AML-193 (cell line): ENCODE measurements at regions not wholly inside any gene's neighbourhood (a gene's known extent, or its start where the extent isn't known, plus 50 kb on each side); places are given as distances from the start of the nearest gene placed in this dataset.
"Not testable (repeated sequence)": the region's sequence is repeated elsewhere in the genome, so short reads cannot be mapped to it uniquely, and the experiment has no call there.

Experiments used
- DNase-seq, 2 experiments: peaks; one replicate each; lab custom pipeline; 2025; lab: John Stamatoyannopoulos, UW

DNA sequence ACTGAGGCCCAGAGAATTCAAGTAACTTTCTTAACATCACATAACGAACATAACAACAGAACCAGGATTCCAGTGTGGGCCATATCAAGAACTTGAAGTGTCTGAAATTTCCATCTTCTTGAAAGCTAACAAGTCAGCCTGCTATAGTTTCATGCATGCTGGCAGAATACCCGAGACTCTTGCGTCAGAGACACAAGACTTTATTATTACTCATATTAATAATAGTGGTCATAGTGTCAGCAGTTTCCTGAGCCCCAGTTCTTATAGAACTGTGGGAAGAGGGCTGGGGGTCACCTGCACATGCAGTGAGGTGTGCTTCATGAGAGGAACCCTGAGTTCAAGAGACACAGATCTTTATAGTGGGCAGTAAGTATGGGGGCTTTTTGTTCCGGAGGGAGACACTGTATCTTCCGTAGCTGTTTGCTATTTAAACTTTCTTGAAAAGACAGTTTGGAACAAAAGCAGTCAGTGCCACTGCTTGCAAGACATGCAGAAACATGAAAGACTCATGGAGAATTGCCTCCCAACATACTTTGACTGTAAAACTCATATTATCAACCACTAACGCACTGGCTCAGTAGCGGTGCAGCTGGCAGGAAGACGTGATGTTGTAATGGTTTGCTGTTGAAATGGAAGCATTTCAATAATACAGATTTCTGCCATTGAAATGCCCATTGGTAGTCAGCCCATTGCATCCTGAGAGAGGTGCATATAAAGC is 339.2 kb downstream of the ADGRL2 start:
- DNase-seq = no peak

DNA sequence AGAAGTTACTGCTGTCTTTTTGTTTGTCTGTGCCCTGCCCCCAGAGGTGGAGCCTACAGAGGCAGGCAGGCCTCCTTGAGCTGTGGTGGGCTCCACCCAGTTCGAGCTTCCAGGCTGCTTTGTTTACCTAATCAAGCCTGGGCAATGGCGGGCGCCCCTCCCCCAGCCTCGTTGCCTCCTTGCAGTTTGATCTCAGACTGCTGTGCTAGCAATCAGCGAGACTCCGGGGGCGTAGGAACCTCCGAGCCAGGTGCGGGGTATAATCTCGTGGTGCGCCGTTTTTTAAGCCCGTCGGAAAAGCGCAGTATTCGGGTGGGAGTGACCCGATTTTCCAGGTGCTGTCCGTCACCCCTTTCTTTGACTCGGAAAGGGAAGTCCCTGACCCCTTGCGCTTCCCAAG is 335.6 kb downstream of the ADGRL2 start:
- DNase-seq = not testable (repeated sequence)

DNA sequence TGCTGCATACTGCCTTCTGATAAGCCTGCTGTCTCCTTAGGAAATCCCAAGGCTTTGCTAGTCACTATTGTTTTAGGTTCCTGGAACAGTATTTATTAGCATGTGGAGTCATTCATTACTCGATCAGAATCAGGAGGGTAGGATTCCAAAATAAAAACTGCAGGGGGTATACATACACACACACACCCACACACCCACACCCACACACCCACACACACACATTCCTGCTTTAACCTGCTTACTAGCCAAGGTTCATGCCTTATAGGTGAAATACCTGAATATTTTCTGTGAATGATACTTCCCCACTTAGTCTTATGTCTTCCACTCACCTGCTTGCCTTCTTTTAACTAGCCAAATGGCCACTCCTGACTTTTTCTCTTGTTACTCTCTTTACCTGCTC is 325.1 kb downstream of the ADGRL2 start:
- DNase-seq = no peak

DNA sequence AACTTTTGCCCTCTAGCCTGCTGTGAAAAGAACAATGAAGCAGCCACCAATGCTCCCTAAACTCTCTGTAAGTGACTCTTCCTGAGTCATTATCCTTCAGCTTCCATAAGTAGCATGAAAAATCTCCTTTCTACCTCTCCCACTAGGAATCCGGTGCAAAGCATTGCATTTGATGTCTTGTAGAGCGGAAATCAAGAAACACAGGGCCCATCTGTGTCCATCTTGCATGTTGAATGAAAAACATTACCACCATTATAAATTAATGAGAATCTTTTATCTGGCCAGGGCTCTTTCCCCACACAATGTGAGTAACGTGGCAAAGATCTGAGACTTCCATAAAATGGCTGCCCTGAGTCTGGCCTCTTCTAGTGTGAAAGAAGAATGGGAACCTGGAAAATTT is 324.4 kb downstream of the ADGRL2 start:
- no peak for DNase-seq

DNA sequence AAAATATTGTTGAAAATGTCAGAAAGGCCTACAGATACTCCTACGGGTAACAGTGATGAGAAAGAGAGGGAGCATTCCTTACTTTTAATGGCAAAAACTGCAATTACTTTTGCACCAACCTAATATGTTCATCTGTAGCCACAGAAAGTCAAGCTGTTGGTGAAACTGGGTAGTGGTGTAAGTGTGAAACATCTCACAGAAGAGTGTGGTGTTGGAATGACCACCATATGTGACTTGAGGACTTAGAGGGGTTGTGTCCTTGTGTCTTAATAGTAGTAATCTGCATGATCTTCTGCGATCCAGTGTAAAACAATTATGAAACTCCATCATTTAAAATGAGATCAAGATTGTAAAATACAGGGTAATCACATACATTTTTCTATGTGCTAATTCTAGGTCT is 320.7 kb downstream of the ADGRL2 start:
- no peak for DNase-seq

DNA sequence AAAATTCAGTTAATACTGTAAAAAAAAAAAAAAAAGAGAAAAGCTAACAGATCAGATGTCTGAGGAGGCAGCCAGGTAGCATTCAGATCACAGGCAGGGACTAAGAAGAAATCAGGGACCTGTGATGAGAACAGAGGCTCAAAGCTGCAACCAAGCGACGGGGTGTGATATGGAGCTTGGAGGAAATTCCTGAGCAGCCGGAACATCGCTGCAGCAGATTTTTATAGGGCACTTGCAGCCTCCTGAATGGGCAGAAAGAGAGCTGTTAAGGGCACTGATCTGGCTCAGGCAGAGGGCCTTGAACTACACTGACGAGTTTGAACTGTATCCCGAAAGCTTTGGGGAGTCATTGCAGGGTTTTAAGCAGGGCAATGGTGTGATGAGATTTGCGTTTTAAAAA is 315.4 kb downstream of the ADGRL2 start:
- no peak for DNase-seq

DNA sequence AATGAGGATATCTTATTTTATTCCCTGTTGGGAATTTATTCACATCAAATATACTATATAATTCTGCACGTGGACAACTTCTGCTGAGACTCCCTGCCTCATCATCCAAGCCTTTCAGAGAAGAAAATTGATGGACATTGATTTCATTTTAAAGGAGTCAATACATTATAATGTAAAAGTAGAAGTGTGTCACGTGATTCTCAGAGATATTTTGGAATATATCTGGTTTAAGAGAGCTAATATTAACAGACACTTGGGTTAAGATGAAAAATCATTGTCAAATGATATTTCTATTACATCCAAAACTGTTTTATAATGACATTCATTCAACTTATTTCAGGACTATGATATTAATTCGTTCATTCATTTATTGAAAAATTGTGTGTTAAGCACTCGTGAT is 314.2 kb downstream of the ADGRL2 start:
- no peak for DNase-seq

DNA sequence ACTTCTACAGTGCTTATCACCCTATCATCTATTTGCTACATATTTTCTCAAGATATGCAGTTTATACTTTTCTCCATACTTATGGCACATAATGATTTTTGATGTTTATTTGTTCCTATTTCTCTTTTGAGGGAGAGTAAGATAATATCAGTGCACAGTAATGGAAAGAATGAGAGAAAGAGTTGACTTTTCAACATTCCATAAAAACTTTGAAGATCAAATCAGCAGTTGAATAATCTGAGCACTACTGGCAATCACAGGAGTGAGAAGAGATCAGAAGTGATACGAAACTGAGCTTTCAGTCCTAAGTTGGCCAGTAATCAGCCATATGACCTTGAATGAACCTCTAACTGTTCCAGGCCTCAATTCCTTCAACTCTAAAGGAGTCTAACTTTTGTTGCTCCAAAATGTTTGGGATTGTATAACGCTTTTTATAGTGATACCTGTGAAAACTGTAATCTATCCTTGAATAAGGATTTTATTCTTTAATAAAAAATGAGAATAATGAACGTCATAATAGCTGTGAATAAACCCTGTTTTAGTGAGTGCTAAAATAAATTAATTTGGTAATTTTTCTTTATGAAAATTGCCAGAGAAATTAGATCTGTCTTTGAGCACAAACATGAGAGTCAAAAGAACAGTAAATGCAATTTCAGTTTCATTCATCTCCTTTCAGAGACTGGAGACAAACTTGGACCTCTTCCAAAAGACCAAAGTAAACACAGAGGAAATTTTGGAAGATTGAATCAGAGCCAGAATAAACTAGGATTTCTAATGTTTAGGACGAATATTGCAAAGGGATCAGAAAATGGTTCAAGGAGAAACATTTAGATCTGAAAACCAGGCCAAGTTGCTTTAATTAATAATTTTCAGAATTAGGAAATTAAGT is 309.9 kb downstream of the ADGRL2 start:
- no peak for DNase-seq

DNA sequence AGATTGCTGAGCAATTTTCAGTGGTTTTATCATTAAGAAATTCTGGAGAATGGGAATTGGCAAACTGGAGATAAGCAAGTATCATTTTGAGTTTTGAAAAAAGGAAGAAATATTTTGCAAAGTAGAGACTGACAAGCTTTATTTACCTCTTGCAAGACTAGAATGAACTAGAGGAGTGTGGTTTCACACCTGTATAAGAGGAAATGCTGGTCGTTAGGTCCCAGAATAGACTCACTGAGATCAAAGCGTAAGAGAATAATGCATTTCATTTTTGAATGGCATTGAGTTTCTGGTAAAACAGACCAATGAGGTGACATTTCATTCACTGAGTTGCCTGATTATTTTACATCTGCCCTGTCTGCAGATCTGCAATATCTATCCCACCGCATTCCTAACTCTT is 308.1 kb downstream of the ADGRL2 start:
- no peak for DNase-seq

DNA sequence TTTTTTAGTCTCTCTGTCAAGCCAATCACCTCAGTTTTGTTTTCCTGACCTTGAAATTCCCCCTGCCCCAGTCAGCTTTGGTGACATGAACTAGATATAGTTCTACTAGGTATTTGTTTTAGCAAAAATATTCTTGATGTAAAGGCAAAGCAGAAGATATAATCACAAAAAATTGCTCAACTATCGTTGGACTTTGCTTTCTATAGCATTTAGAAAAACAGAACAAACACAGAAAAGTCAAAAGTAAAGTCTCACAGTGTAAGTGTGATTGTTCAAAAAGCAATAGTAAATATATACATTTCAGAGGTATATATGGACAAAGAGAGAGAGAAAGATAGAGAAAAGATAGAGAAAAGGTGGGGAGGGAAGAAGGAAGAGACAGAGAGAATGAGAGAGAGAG is 305.9 kb downstream of the ADGRL2 start:
- DNase-seq = no peak

DNA sequence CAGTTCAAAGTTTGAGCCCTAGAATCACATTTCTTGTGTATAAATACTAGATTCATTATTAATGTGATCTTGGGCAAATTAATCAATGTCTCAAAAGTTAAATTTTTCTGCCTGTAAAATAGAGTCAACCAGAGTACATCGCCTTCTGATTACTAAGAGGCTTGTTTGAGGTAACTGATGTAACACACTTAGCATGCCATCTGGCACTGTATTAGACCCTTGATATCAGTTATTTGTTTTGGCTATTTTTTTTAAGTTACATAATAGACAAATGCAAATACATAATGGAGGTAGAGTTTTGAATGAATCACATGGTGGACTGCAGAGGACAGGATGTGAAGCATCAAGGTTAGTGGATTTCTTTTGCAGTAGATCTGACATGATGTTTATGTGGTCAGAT is 298.4 kb downstream of the ADGRL2 start:
- no peak for DNase-seq

DNA sequence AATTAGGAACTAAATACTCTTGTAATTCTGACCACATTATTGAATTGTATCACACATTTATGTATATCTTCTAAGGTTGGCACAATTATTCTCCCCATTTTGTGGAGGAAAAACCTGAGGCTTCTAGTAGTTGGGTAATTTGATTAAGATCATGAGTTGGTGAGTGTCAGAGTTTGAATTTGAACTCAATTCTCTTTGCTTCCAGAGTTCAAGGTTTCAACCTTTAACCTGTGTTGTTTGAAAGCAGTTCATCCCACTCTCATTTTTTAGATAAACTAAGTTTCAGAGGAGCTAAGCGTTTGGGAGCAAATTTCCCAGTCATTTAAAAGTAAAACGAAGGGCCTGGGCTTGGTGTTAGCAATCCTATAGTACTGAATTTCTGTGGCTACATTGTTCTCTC is 293.4 kb downstream of the ADGRL2 start:
- no peak for DNase-seq

DNA sequence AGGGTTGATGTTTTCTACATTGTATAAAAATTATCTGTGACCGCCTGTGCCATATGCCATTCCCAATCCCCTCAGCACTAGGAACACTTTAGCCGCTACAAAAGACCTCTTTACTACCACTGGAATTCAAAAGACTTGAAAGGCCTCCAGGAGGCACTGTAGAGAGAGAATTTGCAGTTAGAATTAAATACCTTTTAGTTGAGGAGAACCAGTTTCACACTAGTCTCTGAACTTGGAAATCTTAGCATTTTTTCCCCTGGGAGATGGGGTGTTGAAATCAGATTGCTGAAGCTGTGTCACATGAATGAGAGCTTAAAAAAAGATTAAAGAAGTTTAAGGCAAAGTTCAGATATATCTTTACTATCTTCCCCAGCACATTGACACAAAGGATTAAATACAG is 291.0 kb downstream of the ADGRL2 start:
- DNase-seq = no peak

DNA sequence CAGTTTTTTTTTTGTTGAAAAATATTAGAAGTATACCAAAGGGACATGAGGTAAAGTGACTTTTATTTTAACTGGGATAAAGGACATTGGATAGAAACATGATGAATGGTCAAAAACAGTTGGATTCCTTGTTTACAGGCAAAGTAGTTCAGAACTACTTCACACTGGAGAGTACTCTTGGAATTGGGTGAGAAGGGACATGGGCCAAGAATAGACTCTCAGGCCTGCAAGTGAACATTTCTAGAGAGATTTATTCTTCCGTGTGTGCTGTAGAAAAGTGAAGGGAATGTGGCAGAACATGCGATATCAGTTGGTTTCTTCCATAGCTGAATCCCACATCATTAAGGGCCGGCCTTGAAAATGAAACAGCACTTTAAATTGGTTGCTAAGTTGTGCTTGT is 290.5 kb downstream of the ADGRL2 start:
- DNase-seq = no peak

DNA sequence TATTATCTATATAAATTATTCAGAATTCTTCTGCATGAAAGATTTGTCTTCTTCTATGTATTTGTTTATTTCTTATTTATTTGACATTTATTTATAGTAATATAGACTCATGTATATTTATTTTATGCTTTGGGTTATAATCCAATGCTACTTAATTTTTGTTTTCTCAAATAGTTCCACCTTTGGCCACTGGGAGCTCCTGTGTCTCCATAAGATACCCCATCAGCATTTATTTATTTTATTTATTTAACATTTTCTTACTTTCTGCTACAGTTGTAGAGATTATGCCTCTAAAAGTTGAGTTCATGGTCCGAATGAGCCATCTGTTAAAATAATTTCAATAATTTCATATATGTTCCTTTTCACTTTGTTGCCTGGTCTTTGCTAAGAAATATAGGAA is 289.4 kb downstream of the ADGRL2 start:
- DNase-seq = no peak

DNA sequence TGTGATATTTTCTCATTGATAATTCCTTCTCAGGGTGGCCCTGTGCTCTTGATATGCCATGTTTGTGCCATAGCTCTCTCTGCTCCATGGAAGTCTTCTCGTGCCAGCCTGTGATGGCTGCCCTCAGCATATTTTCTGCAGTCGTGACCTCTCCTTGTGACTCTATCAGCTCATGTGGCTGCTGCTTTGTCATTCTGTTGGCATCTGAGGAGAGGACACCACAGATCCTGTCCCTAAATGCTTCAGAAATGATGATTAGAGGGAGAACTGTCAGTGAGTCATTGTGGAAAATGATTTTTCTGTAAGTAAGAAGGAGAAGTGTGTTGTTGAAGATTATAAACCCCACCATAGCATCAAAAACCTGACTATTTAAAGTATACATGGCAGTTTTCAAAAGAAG is 286.0 kb downstream of the ADGRL2 start:
- no peak for DNase-seq

DNA sequence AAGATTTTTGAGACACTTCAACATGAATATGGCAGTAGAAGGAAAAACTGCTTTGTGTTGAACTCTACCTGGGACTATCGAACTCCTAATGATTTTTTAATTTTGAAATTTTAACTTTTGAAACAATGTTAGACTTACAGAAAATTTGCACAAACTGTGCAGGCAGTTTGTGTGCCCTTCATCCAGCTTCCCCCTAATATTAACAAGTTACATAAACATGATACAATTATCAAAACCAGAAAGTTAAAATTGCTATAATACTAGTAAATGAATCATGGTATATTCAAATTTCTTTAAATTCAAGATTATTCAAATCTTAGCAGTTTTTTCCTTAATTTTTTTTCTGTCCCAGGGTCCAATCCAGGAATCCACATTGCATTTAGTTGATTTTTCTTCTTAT is 278.9 kb downstream of the ADGRL2 start:
- DNase-seq = no peak

DNA sequence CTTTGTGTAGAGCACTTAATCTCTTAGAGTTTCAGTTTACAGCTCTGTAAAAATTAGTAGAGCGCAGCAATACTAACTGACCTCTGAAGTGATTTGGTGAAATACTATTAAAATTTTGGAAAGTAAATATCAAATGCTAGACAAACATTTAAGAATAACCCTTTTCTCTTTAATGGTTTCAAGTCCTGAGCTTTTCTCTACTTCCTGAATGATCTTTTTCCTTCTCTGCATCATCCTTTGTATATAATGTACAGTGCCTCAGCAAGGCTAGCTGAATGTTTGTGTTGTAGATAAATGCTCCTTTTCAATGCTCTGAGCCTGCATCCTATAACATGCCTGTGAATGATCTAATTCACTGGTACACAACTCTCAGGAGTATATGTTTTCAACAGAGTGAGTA is 272.9 kb downstream of the ADGRL2 start:
- DNase-seq = no peak

DNA sequence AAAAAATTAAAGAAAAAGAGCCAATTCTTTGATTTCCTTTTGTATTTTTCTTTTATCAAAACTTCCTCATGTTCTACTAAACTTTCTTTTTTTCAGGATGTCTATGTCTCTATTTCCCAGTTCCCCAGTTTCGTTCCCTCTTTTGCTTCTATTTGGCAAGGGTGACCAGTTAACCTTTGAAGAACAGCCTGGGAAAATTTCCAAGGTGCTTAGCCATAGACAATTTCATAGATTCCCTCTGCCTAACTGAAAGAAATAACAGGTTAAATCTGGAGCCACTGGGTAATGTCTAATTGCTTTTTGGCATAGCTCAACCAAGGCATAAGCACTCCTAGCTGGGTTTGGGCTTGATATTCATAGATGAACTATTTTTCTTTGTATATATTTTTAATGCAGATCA is 272.3 kb downstream of the ADGRL2 start:
- DNase-seq = no peak

DNA sequence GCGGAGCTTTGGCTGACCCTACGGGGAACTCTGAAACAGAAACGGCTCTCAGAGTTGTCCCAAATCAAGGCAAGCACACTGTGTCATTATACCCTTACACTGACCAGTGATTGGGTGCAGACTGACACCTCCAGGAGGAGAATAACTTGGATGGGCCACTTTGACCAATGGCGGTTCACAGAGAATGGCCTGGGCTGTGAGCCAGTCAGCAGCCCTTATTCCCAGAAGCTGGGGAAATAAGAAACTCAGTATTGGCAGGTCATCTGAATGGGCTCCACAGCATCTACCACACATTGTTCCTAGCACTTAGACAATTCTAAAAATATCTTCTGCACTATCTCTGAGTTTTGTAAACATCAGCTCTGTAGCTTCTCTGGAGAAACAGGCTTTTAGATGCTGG is 265.2 kb downstream of the ADGRL2 start:
- no peak for DNase-seq

DNA sequence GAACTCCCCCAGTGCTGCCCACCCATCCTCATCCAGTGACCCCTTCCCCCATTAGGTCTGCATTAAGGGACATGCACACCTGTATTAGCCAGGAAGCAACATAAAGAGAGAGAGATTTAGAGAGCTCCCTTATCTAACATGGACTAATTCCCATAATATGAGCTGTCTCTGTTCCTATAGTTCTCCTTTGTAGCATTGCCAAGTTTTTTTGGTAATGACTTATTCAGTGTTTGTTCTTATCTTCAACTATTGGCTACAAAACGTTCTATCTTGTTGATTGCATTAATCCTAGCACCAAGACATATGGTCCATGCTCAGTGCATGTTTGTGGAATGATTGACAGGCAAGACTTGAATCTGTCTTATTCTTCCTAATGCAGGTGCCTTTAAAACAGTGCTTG is 264.0 kb downstream of the ADGRL2 start:
- DNase-seq = no peak

DNA sequence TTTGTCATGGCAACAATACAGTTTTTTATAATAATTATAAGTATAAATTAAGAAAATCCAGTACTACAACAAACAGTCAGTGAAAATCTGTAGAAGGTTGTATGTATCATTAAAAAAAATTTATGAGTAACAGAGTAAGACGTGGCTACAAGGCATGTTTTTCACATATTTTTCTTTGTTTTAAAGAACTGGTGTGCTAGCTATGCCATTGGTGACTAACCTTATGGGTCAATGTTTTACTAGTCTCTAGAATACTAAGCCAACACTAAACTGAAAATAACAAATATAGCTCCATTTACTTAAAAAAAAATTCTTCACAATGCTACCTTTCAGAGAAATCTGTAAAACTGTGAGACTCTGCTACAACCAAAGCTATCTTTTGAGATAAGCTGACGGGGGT is 261.5 kb downstream of the ADGRL2 start:
- no peak for DNase-seq

DNA sequence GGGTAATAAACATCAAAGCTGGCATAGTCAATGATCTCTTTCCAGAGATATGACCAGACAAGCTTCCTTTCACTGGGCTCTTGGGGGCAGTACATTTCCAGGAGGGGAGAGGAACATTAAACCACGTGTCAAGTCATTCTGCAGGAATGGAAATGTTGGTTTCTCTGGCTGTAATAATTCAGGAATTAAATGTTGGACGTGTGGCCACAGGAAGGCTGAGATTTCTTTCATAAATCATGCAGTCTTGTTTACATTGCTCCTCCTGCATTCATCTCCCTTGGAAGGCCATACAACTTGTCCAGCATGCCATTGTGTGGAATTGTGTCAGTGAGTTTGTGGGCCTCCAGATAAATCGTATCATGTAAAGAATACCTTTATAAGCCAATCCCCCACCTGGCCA is 259.2 kb downstream of the ADGRL2 start:
- no peak for DNase-seq

DNA sequence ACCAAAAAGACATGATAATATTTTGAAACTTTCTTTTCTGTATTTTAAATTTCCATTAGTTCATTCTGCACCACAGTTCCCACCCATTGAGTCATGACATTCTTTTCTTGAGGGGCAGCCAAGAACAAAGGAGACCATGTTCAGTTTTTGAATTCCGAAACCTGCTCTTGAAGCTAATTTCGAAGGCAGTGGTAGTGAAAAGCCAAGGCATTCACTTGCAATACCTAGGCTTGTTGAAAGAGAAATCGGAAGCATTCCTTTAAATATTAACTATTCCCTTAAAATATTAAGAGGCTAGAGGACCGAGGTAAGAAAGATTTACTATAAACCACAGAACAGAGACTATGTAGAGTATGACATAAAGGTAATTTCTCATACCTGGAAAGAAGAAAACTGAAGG is 256.3 kb downstream of the ADGRL2 start:
- DNase-seq = no peak
